ENCODE measurements at regions not wholly inside any gene's neighbourhood (a gene's known extent, or its start where the extent isn't known, plus 50 kb on each side); places are given as distances from the start of the nearest gene placed in this dataset.

DNA sequence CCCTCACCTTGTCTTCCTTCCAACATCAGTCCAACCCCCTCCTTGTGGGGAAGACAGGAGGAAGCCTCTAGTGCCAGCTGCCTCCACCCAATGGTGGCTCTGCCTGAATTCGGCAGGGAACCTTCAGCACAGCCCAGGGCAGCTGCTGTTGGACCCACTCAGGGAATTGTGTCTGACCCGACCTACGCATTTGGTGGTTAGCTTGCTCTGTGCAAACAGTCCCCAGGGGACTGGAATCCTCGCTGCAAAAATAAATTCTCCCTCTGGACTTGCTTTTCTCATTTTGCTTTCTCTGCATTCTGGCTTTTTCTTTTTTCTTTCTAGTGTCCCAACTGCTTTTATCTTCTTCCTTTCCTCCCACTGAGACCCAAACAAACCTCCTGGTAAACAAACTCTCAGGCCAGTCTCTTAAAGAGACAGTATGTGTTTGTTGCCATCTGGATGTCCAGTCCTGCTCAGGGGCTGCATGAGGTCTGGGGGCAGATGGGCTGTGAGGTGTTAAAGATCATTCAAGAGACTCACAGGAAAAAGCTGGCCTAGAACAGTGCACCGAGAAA lies 137.7 kb upstream of the HAAO start:
- TF ChIP-seq TAF1 (IDR thresholded peaks at IDR 0.05; ENCODE audit: low read depth, low read length) = no peak
- no peak for TF ChIP-seq POLR2A (IDR thresholded peaks at IDR 0.05; ENCODE audit: low read depth, low read length)
- no peak for TF ChIP-seq POLR2AphosphoS5 (IDR thresholded peaks at IDR 0.05; ENCODE audit: low read depth, low read length)
- TF ChIP-seq POU2F2 (IDR thresholded peaks at IDR 0.05; ENCODE audit: low read depth, low read length) = no peak
